D721Med (cell line): ENCODE measurements at regions not wholly inside any gene's neighbourhood (a gene's known extent, or its start where the extent isn't known, plus 50 kb on each side); places are given as distances from the start of the nearest gene placed in this dataset.

Experiments
- DNase-seq: peaks from one replicate; pipeline ENCODE4 v3.0.0; 2011; ENCODE audit warnings: low spot score; ENCODE audit not compliant: insufficient read length
- FAIRE-seq: peaks from 2 replicates; lab custom pipeline; 2011; peaks lifted over from hg19 to GRCh38; lab: Jason Lieb, UNC
- TF ChIP-seq, protein P1 (sequence below): IDR thresholded peaks from 2 replicates; pipeline ENCODE4 v1.5.1; 2012; ENCODE audit warnings: mild to moderate bottlenecking, control low read depth; ENCODE audit not compliant: insufficient read depth; ENCODE audit errors: missing control alignments

DNA sequence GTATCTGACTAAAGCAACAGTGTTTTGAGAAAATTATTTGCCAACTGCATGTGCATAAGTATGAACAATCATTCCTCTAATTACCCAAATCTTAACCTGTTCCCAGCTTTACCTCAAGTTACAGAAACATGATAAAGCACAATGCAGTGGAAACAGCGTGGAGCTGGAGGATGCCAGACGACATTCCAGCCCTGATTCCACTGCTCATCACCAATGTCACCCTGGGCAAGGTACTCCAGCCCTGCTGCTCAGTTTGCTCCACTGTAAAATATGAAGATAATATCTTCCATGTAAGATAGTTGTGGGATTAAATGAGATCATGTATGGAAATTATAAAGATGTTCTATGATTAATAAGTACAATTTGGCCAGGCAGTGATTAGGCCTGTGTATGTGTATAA, 50.4 kb upstream of the ODAD2 start:
- TF ChIP-seq, protein P1, sequence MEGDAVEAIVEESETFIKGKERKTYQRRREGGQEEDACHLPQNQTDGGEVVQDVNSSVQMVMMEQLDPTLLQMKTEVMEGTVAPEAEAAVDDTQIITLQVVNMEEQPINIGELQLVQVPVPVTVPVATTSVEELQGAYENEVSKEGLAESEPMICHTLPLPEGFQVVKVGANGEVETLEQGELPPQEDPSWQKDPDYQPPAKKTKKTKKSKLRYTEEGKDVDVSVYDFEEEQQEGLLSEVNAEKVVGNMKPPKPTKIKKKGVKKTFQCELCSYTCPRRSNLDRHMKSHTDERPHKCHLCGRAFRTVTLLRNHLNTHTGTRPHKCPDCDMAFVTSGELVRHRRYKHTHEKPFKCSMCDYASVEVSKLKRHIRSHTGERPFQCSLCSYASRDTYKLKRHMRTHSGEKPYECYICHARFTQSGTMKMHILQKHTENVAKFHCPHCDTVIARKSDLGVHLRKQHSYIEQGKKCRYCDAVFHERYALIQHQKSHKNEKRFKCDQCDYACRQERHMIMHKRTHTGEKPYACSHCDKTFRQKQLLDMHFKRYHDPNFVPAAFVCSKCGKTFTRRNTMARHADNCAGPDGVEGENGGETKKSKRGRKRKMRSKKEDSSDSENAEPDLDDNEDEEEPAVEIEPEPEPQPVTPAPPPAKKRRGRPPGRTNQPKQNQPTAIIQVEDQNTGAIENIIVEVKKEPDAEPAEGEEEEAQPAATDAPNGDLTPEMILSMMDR = no peak
- no peak for DNase-seq
- no peak for FAIRE-seq
